ENCODE measurements at regions not wholly inside any gene's neighbourhood (a gene's known extent, or its start where the extent isn't known, plus 50 kb on each side); places are given as distances from the start of the nearest gene placed in this dataset.

- no peak for TF ChIP-seq CTCF (IDR thresholded peaks at IDR 0.05)
- no peak for TF ChIP-seq POLR2A (IDR thresholded peaks at IDR 0.05)
Observed at GRCh38 chr3:127454051-127454450, 136.5 kb downstream of the TPRA1 start.

All from uterus (tissue), 2 donors.